Heart right ventricle (tissue), 16 donors: ENCODE measurements at regions not wholly inside any gene's neighbourhood (a gene's known extent, or its start where the extent isn't known, plus 50 kb on each side); places are given as distances from the start of the nearest gene placed in this dataset.

Source experiments
- ATAC-seq, 8 donors: fragments of 200-7000 bp; cut with Tn5 transposase; one replicate each; pipeline ENCODE4 v1.9.1; 2020; ENCODE audit warnings: mild to moderate bottlenecking in 8 of 8, moderate library complexity in 8 of 8, moderate number of reproducible peaks in 1 of 8
- DNase-seq, 2 donors: peaks; one replicate each; pipeline ENCODE4 v3.0.0-alpha.2; 2020
- H3K27ac ChIP-seq, 10 donors: fragments of 200-600 bp; sonication (generic) in 2 of 10; one replicate each; pipeline versions ENCODE4 v1.5.0 to v1.8.0; 2020 to 2022; ENCODE audit warnings: mild to moderate bottlenecking in 3 of 10
- H3K27me3 ChIP-seq, 7 donors: fragments of 200-600 bp; one replicate each; pipeline ENCODE4 v1.8.0; 2021 to 2022; ENCODE audit warnings: mild to moderate bottlenecking in 2 of 7
- H3K36me3 ChIP-seq, 9 donors: fragments of 200-600 bp; sonication (generic) in 1 of 9; one replicate each; pipeline versions ENCODE4 v1.5.0 to v1.8.0; 2020 to 2022; ENCODE audit warnings: mild to moderate bottlenecking in 2 of 9
- H3K4me1 ChIP-seq, 9 donors: fragments of 200-600 bp; sonication (generic) in 1 of 9; one replicate each; pipeline versions ENCODE4 v1.5.0 to v1.8.0; 2020 to 2022; ENCODE audit warnings: mild to moderate bottlenecking in 4 of 9
- H3K4me3 ChIP-seq, 10 donors: fragments of 200-600 bp; sonication (generic) in 2 of 10; one replicate each; pipeline versions ENCODE4 v1.5.0 to v1.8.0; 2020 to 2022; ENCODE audit warnings: mild to moderate bottlenecking in 7 of 10, moderate library complexity in 2 of 10
- H3K9me3 ChIP-seq, 11 donors: fragments of 200-600 bp in 10 of 11; sonication (generic) in 2 of 11; one replicate each; pipeline versions ENCODE4 v1.5.0 to v1.8.0; 2013 to 2022; ENCODE audit warnings: mild to moderate bottlenecking in 2 of 11, control low read depth in 1 of 11, moderate library complexity in 1 of 11
- CTCF ChIP-seq, 9 donors: fragments of 200-600 bp; sonication (generic) in 2 of 9; IDR thresholded peaks; one replicate each; pipeline versions ENCODE4 v1.5.0 to v1.8.0; 2021 to 2022; ENCODE audit warnings: antibody characterized with exemption in 9 of 9, mild to moderate bottlenecking in 5 of 9, moderate library complexity in 1 of 9
- WGBS, 2 donors: extraction: QIAGEN DNeasy Blood & Tissue Kit; methylation state at CpG; one replicate each; pipeline ENCODE4 v1.1.7; 2013; ENCODE audit warnings: inconsistent platforms in 1 of 2; 5-methylcytosine and 5-hydroxymethylcytosine counted together
- intact Hi-C, 10 donors: fragments of 100-400 bp; cut with DNase I; formaldehyde crosslinking; loops; one replicate each; pipeline versions ENCODE4 v1.11.1 to v1.14.2; 2022
- donor health status: Arrhythmogenic right ventricular cardiomyopathy.
- donor health status: ischemic (EF 13 %, LVEDD 7.1; RV severe dilation, severe dysfunction).
- donor health status: healthy with polysubstance abuse.
- donor health status: DM: no; HTN: yes; CAD: no.
- donor health status: DM: no; HTN: no; CAD: no.
- donor health status: ischemic (EF 25% LVEDD 6.9; RV normal size, moderate dysfunction).
- donor health status: ischemic (EF 25% LVEDD 5.7; RV mildly dilated, moderate dysfunction).
- donor health status: healthy.
- donor health status: DM: yes; HTN: yes; CAD: no.
- donor health status: Ischemic cardiomyopathy.
- donor health status: ischemic (EF 35%, LVEDD 5.7; RV mildly dilated, moderate dysfunction).
- donor health status: nonischemic (EF 11% LVEDD 7.7; RV severe dilation, severe dysfunction).
- donor health status: DM: yes; HTN: yes; CAD: no.
- donor health status: PGD.
- donor health status: ischemic (EF 29% LVEDD 5.4; RV normal size, mild dysfunction).
- donor health status: nonischemic (EF 23%, LVEDD 6.1; RV moderate dilation, normal function).

DNA sequence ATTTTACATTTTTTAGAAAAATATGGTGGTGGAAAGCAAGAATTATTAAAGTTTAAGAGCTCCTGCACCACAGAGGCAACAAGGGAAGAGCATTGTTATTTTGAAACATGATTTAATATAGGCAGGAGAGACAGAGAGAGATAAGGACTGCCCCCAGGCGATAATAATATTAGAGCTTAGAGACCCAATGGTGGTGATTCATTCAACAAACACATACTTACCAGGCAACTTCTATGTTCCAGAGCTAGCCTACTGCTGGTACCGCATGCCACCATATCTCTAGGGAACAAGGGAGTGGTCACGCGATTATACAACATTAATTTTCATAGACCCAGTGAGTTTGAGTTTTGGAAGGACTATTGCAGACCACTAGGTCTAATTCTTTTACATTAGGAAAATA, 327.8 kb upstream of the SOX11 start:
- no peak overlapping the region for H3K27ac ChIP-seq
- ATAC-seq (no peak), DNase-seq (no peak)
- no peaks in the 10 kb centered on the region for H3K36me3 ChIP-seq
- H3K4me3 ChIP-seq: no peak overlapping the region
- H3K27me3 ChIP-seq: peaks cover 0 to 3% (median 0%) of the 10 kb centered on the region in 7 donors
- H3K4me1 ChIP-seq: no peaks in the 10 kb centered on the region
- WGBS, 2 donors: 91 to 95% methylated on average over 4 of the region's 4 CpGs
- no peak for TF ChIP-seq CTCF (IDR thresholded peaks at IDR 0.05)
- no peaks in the 10 kb centered on the region for H3K9me3 ChIP-seq
- intact Hi-C loops: loop anchor here in 5 of 10 donors (5.0 to 10.0 kb wide), 4 partner anchors 320 to 1410 kb away; no protein-coding TSS in a partner anchor

DNA sequence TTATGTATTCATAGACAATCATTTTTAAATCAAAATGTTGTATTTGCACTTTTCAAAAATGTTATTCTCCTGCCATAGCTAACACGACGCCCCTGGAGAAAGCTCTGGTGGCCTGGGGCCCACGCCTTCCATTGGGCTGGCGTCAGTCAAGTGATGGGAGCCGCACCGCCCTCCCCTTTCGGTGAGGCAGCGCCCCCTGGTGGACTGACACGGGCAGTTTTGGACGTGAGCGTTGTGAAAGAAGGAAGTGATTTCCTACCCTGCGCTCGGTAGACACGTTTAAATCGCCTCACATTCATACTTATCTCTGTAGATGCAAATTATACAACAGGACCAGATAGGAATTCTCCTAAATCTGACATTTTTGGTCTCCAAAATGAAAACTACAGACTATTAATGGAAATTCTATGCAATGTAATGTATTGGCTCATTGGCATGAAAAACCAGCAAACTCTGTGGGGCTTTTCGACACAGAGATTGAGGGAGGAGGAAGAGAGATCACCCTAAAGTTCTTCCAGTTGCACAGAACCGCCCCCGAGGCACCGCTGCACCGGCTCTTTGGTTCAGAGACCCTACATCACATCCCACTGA, 326.2 kb upstream of the SOX11 start:
- no peaks in the 10 kb centered on the region for H3K4me1 ChIP-seq
- H3K36me3 ChIP-seq: no peaks in the 10 kb centered on the region
- ATAC-seq: peak in 7 of 8 donors; percentile 61 to 83 (median 71)
- DNase-seq: peak; percentile 45 to 63
- no peak overlapping the region for H3K4me3 ChIP-seq
- WGBS, 2 donors: 16 to 17% methylated on average over 20 of the region's 20 CpGs
- no peaks in the 10 kb centered on the region for H3K9me3 ChIP-seq
- no peak overlapping the region for H3K27ac ChIP-seq
- H3K27me3 ChIP-seq: peaks cover 0 to 5% (median 0%) of the 10 kb centered on the region in 7 donors
- peak; percentile 69 to 84 (median 77) for TF ChIP-seq CTCF (IDR thresholded peaks at IDR 0.05)
- intact Hi-C loops: loop anchor here in 7 of 10 donors (5.0 to 10.0 kb wide), 4 partner anchors 319 to 1411 kb away; no protein-coding TSS in a partner anchor

- Histone ChIP-seq H3K9me3 (no peaks in the 10 kb centered on the region), H3K27ac (no peak overlapping the region), H3K27me3 (peaks cover 0 to 8% (median 0%) of the 10 kb centered on the region in 7 donors), H3K36me3 (no peaks in the 10 kb centered on the region), H3K4me1 (no peaks in the 10 kb centered on the region), H3K4me3 (no peak overlapping the region)
- intact Hi-C loops: loop anchor here in 7 of 10 donors (5.0 to 10.0 kb wide), 4 partner anchors 317 to 1413 kb away; no protein-coding TSS in a partner anchor
- no peak for ATAC-seq
- TF ChIP-seq CTCF (IDR thresholded peaks at IDR 0.05): no peak
- WGBS, 2 donors: 92 to 98% methylated on average over 6 of the region's 6 CpGs
- DNase-seq: no peak
Observed at GRCh38 chr2:5367321-5367720, 324.9 kb upstream of the SOX11 start.

DNA sequence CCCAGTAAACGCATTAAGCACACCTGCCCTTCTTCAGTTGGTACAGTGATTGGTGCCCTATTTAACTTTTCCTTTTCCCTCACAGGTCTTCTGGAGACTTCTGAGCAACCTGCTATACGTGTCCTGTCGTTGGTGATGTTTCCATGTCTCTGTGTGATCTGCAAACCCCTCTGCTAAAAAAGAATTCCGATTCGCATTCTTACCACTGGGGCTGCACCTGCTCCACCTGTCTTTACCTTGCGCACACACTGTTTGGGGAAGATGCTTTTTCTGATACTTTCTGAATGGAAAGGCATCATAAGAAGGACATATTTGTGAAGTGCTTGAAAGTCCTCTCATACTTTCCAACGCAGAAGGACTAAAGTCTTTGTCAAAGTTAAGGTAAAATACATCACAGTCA, 323.9 kb upstream of the SOX11 start:
- intact Hi-C loops: loop anchor here in 7 of 10 donors (5.0 to 10.0 kb wide), 4 partner anchors 317 to 1413 kb away; no protein-coding TSS in a partner anchor
- no peak overlapping the region for H3K27ac ChIP-seq
- no peak for TF ChIP-seq CTCF (IDR thresholded peaks at IDR 0.05)
- H3K27me3 ChIP-seq: peaks cover 0 to 8% (median 0%) of the 10 kb centered on the region in 7 donors
- WGBS, 2 donors: 87 to 88% methylated on average over 7 of the region's 7 CpGs
- DNase-seq (no peak), ATAC-seq (no peak)
- H3K4me1 ChIP-seq: no peaks in the 10 kb centered on the region
- no peaks in the 10 kb centered on the region for H3K9me3 ChIP-seq
- H3K36me3 ChIP-seq: no peaks in the 10 kb centered on the region
- H3K4me3 ChIP-seq: no peak overlapping the region
